CD4-positive, CD25-positive, alpha-beta regulatory T cell (primary cell): ENCODE measurements at regions not wholly inside any gene's neighbourhood (a gene's known extent, or its start where the extent isn't known, plus 50 kb on each side); places are given as distances from the start of the nearest gene placed in this dataset.

Experiments
- ATAC-seq, 2 donors: fragments of 150-1000 bp; cut with Tn5 transposase; one replicate each; pipeline ENCODE4 v1.10.0; 2021; ENCODE audit warnings: low read depth in 2 of 2, moderate number of reproducible peaks in 2 of 2, moderate library complexity in 1 of 2
- DNase-seq, 3 donors: peaks; one replicate each; pipeline versions ENCODE4 v3.0.0 to v3.0.0-alpha.2; 2012 to 2022; ENCODE audit warnings: mixed read lengths in 1 of 3
- H3K27ac ChIP-seq: one replicate; pipeline ENCODE4 v1.7.0; 2013; ENCODE audit warnings: mild to moderate bottlenecking, low read length; ENCODE audit not compliant: insufficient read depth, poor library complexity, severe bottlenecking
- H3K27me3 ChIP-seq: one replicate; pipeline ENCODE4 v1.7.0; 2013; ENCODE audit warnings: low read length; ENCODE audit not compliant: control insufficient read depth, insufficient read depth
- H3K36me3 ChIP-seq: one replicate; pipeline ENCODE4 v1.7.0; 2013; ENCODE audit warnings: mild to moderate bottlenecking, low read length, moderate library complexity; ENCODE audit not compliant: control insufficient read depth, insufficient read depth
- H3K4me1 ChIP-seq: 2 replicates; pipeline ENCODE4 v1.7.0; 2013; ENCODE audit warnings: mild to moderate bottlenecking, low read length; ENCODE audit not compliant: insufficient read depth, control insufficient read depth, poor library complexity, severe bottlenecking
- H3K4me3 ChIP-seq: one replicate; pipeline ENCODE4 v1.7.0; 2013; ENCODE audit warnings: low read depth, mild to moderate bottlenecking, low read length, moderate library complexity
- H3K9me3 ChIP-seq, 2 experiments: 1 replicate in 1 of 2; 2 replicates in 1 of 2; pipeline ENCODE4 v1.7.0; 2013; ENCODE audit warnings: low read length in 2 of 2, mild to moderate bottlenecking in 1 of 2, moderate library complexity in 1 of 2; ENCODE audit not compliant: control insufficient read depth in 2 of 2
- H3K27ac Mint-ChIP-seq, 3 donors: one replicate each; pipeline ENCODE4 v1.8.0; 2020 to 2022; ENCODE audit warnings: mild to moderate bottlenecking in 3 of 3, mixed read lengths in 3 of 3, moderate library complexity in 2 of 3
- H3K27me3 Mint-ChIP-seq: one replicate; pipeline ENCODE4 v1.8.0; 2022; ENCODE audit warnings: mild to moderate bottlenecking, mixed read lengths
- H3K36me3 Mint-ChIP-seq: one replicate; pipeline ENCODE4 v1.8.0; 2020; ENCODE audit warnings: mixed read lengths
- H3K4me1 Mint-ChIP-seq, 4 donors: one replicate each; pipeline ENCODE4 v1.8.0; 2020 to 2022; ENCODE audit warnings: mixed read lengths in 4 of 4, mild to moderate bottlenecking in 1 of 4
- H3K4me3 Mint-ChIP-seq, 4 donors: one replicate each; pipeline ENCODE4 v1.8.0; 2020 to 2022; ENCODE audit warnings: mild to moderate bottlenecking in 4 of 4, mixed read lengths in 4 of 4, moderate library complexity in 3 of 4
- H3K9me3 Mint-ChIP-seq, 7 donors: one replicate each; pipeline ENCODE4 v1.8.0; 2020 to 2022; ENCODE audit warnings: mixed read lengths in 7 of 7, mild to moderate bottlenecking in 3 of 7, moderate library complexity in 2 of 7

- H3K27ac Mint-ChIP-seq: no peak overlapping the region
- Histone ChIP-seq H3K27me3 (no peaks in the 10 kb centered on the region), H3K4me3 (no peak overlapping the region), H3K36me3 (no peaks in the 10 kb centered on the region), H3K4me1 (no peaks in the 10 kb centered on the region), H3K9me3 (peaks cover 0 to 2% of the 10 kb centered on the region in 2 experiments), H3K27ac (no peak overlapping the region)
- H3K4me3 Mint-ChIP-seq: no peak overlapping the region
- ATAC-seq (no peak), DNase-seq (no peak)
- H3K27me3 Mint-ChIP-seq: no peaks in the 10 kb centered on the region
- no peaks in the 10 kb centered on the region for H3K36me3 Mint-ChIP-seq
- H3K4me1 Mint-ChIP-seq: no peaks in the 10 kb centered on the region
- peaks cover 0 to 4% (median 0%) of the 10 kb centered on the region in 7 donors for H3K9me3 Mint-ChIP-seq
These were observed 95.0 kb downstream of the TLR5 start for GRCh38 chr1:223048026-223048425.

DNA sequence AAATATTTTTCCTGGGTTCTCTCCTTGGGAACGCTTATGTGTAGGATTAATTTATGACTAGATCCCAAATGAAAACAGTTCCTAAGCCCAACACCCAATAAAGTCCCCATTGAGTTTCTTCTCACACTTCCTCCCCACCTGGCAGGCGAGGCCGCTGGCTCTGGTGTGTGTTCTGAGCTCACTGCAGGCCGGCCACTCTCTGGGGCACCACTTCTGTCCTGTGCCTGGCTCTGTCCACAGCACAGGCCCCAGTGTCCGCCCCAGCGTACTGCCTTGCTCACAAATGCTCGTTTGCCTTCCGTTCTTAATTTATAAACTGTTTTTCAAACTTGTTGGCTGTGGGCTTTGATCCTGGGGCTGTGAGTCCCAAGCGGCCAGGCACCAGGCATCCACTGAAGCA is 90.6 kb downstream of the TLR5 start:
- Histone ChIP-seq H3K27ac (no peak overlapping the region), H3K9me3 (no peaks in the 10 kb centered on the region), H3K36me3 (no peaks in the 10 kb centered on the region), H3K27me3 (no peaks in the 10 kb centered on the region), H3K4me3 (no peak overlapping the region), H3K4me1 (no peaks in the 10 kb centered on the region)
- H3K9me3 Mint-ChIP-seq: peaks cover 0 to 1% (median 0%) of the 10 kb centered on the region in 7 donors
- no peaks in the 10 kb centered on the region for H3K4me1 Mint-ChIP-seq
- H3K4me3 Mint-ChIP-seq: no peak overlapping the region
- H3K27ac Mint-ChIP-seq: no peak overlapping the region
- DNase-seq (no peak), ATAC-seq (no peak)
- H3K36me3 Mint-ChIP-seq: no peaks in the 10 kb centered on the region
- no peaks in the 10 kb centered on the region for H3K27me3 Mint-ChIP-seq

- H3K4me3 ChIP-seq: no peak overlapping the region
- Mint-ChIP-seq H3K4me3 (no peak overlapping the region), H3K27ac (no peak overlapping the region), H3K4me1 (no peaks in the 10 kb centered on the region), H3K36me3 (no peaks in the 10 kb centered on the region), H3K27me3 (no peaks in the 10 kb centered on the region), H3K9me3 (no peaks in the 10 kb centered on the region)
- no peaks in the 10 kb centered on the region for H3K9me3 ChIP-seq
- no peak for DNase-seq
- H3K27ac ChIP-seq: no peak overlapping the region
- no peaks in the 10 kb centered on the region for H3K36me3 ChIP-seq
- no peaks in the 10 kb centered on the region for H3K4me1 ChIP-seq
- no peak for ATAC-seq
- no peaks in the 10 kb centered on the region for H3K27me3 ChIP-seq
These were observed 90.1 kb downstream of the TLR5 start for GRCh38 chr1:223052931-223053330.

DNA sequence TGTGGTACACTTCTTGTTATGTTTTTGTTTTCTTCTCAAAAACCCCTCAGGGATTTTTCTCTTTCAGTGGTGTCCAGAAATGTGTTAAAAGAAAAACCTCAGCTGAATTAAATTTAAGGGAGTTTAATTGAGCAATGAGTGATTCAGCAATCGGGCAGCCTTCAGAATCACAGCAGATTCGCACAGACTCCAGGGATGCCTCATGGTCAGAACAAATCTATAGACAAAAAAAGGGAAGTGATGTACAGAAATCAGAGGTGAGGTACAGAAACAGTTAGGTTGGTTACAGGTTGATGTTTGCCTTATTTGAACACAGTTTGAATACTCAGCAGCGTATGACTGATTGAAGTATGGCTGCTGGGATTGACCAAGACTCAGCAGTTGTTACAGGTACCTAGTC is 86.2 kb downstream of the TLR5 start:
- Histone ChIP-seq H3K4me1 (no peaks in the 10 kb centered on the region), H3K4me3 (no peak overlapping the region), H3K27ac (no peak overlapping the region), H3K27me3 (peaks cover 4% of the 10 kb centered on the region), H3K9me3 (no peaks in the 10 kb centered on the region), H3K36me3 (no peaks in the 10 kb centered on the region)
- DNase-seq: no peak
- H3K27ac Mint-ChIP-seq: no peak overlapping the region
- H3K4me1 Mint-ChIP-seq: no peaks in the 10 kb centered on the region
- H3K9me3 Mint-ChIP-seq: no peaks in the 10 kb centered on the region
- peaks cover 5% of the 10 kb centered on the region for H3K27me3 Mint-ChIP-seq
- no peak for ATAC-seq
- H3K4me3 Mint-ChIP-seq: no peak overlapping the region
- H3K36me3 Mint-ChIP-seq: no peaks in the 10 kb centered on the region

DNA sequence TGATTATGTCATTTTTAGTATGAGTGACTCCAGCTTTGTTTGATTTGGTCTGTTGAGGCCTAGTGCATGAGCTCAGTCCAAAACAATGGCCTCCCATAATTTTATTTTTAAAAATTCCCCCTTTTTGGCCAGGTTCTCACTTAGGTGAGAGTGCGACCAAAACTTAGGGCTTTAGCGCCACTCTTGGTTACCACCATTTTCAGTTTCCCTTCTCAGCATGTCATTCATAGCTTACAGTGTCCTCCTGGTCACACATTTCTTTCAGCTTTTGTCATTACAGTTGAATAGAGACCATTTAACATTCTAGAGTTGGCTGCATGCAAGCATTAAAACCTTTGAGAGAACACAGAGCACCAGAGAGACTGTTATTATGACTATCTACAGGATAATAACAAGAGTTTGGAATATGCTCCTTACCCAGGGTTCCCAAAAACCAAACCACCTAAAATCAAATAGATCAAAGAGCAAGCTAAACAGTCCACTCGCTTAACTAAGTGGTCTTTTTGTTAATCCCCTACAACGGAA is 85.4 kb downstream of the TLR5 start:
- Histone ChIP-seq H3K9me3 (no peaks in the 10 kb centered on the region), H3K27me3 (peaks cover 4% of the 10 kb centered on the region), H3K27ac (no peak overlapping the region), H3K4me1 (no peaks in the 10 kb centered on the region), H3K36me3 (no peaks in the 10 kb centered on the region), H3K4me3 (no peak overlapping the region)
- H3K27me3 Mint-ChIP-seq: peaks cover 9% of the 10 kb centered on the region
- H3K4me3 Mint-ChIP-seq: no peak overlapping the region
- H3K4me1 Mint-ChIP-seq: no peaks in the 10 kb centered on the region
- DNase-seq (no peak), ATAC-seq (no peak)
- no peaks in the 10 kb centered on the region for H3K9me3 Mint-ChIP-seq
- H3K36me3 Mint-ChIP-seq: no peaks in the 10 kb centered on the region
- no peak overlapping the region for H3K27ac Mint-ChIP-seq
